WTC11 (cell line): ENCODE measurements at regions not wholly inside any gene's neighbourhood (a gene's known extent, or its start where the extent isn't known, plus 50 kb on each side); places are given as distances from the start of the nearest gene placed in this dataset.

ENCODE experiments used
- ATF3 ChIP-seq: sonication (generic); formaldehyde crosslinking; conservative IDR thresholded peaks from 2 replicates; pipeline ENCODE4 v1.8.1; 2022; ENCODE audit warnings: mild to moderate bottlenecking, missing genetic modification reagents
- CTCF ChIP-seq: fragments of 200-600 bp; IDR thresholded peaks from 2 replicates; pipeline ENCODE4 v1.8.0; 2022; ENCODE audit warnings: antibody characterized with exemption
- FOXP1 ChIP-seq: sonication (generic); formaldehyde crosslinking; IDR thresholded peaks from 2 replicates; pipeline ENCODE4 v1.8.0; 2022; ENCODE audit warnings: missing genetic modification reagents, mild to moderate bottlenecking, moderate library complexity, borderline replicate concordance
- FOXP4 ChIP-seq: sonication (generic); formaldehyde crosslinking; IDR thresholded peaks from 2 replicates; pipeline ENCODE4 v1.8.0; 2022; ENCODE audit warnings: mild to moderate bottlenecking, missing genetic modification reagents
- SP1 ChIP-seq: sonication (generic); formaldehyde crosslinking; conservative IDR thresholded peaks from 2 replicates; pipeline ENCODE4 v1.8.1; 2022; ENCODE audit warnings: missing genetic modification reagents
- USF1 ChIP-seq: sonication (generic); formaldehyde crosslinking; IDR thresholded peaks from 2 replicates; pipeline ENCODE4 v1.8.0; 2022; ENCODE audit warnings: mild to moderate bottlenecking, missing genetic modification reagents

GRCh38 chr2:41393621-41394020 is 654.2 kb upstream of the PKDCC start:
- no peak for TF ChIP-seq USF1 (CRISPR knock-in tag)
- TF ChIP-seq CTCF, result no peak
- TF ChIP-seq SP1 (CRISPR knock-in tag), result no peak
- TF ChIP-seq FOXP4, result no peak
- no peak for TF ChIP-seq ATF3 (CRISPR knock-in tag)
- no peak for TF ChIP-seq FOXP1 (CRISPR knock-in tag)
